Breast epithelium (tissue), 4 donors: ENCODE measurements at regions not wholly inside any gene's neighbourhood (a gene's known extent, or its start where the extent isn't known, plus 50 kb on each side); places are given as distances from the start of the nearest gene placed in this dataset.

Source experiments
- DNase-seq, 2 donors: peaks; one replicate each; pipeline ENCODE4 v3.0.0-alpha.2; 2019; ENCODE audit warnings: low spot score in 2 of 2
- H3K27ac ChIP-seq, 2 donors: fragments of 200-600 bp; sonication (generic) in 1 of 2; one replicate each; pipeline ENCODE4 v1.5.1; 2016 to 2019; ENCODE audit warnings: mild to moderate bottlenecking in 1 of 2
- H3K27me3 ChIP-seq, 2 donors: fragments of 200-600 bp; sonication (generic) in 1 of 2; one replicate each; pipeline versions ENCODE4 v1.5.1 to v1.6.0; 2017 to 2019; ENCODE audit warnings: control low read depth in 1 of 2, mild to moderate bottlenecking in 1 of 2
- H3K36me3 ChIP-seq: fragments of 200-600 bp; one replicate; pipeline ENCODE4 v1.5.1; 2019
- H3K4me1 ChIP-seq, 2 donors: fragments of 200-600 bp; sonication (generic); one replicate each; pipeline ENCODE4 v1.5.1; 2016 to 2019; ENCODE audit warnings: control low read depth in 1 of 2
- H3K4me3 ChIP-seq, 3 donors: fragments of 200-600 bp; sonication (generic); 1 replicate in 2 of 3; 2 replicates in 1 of 3; pipeline ENCODE4 v1.5.1; 2016 to 2019; ENCODE audit warnings: mild to moderate bottlenecking in 3 of 3, moderate library complexity in 2 of 3
- H3K9me3 ChIP-seq, 2 donors: fragments of 200-600 bp; sonication (generic) in 1 of 2; one replicate each; pipeline ENCODE4 v1.5.1; 2016 to 2019; ENCODE audit warnings: control low read depth in 1 of 2
- CTCF ChIP-seq, 3 donors: fragments of 450-650 bp; IDR thresholded peaks; one replicate each; pipeline ENCODE4 v1.5.1; 2016 to 2017; ENCODE audit warnings: antibody characterized with exemption in 3 of 3, mild to moderate bottlenecking in 3 of 3, moderate library complexity in 3 of 3
- POLR2A ChIP-seq: fragments of 450-650 bp; IDR thresholded peaks from one replicate; pipeline ENCODE4 v1.6.1; 2016; ENCODE audit warnings: antibody characterized with exemption, mild to moderate bottlenecking, moderate library complexity
- POLR2AphosphoS5 ChIP-seq, 3 donors: sonication (generic); formaldehyde crosslinking; IDR thresholded peaks; one replicate each; pipeline ENCODE4 v1.6.1; 2017; ENCODE audit warnings: antibody characterized with exemption in 3 of 3
- intact Hi-C: fragments of 100-400 bp; cut with DNase I; formaldehyde crosslinking; loops from one replicate; pipeline ENCODE4 v1.15.1; 2023; ENCODE audit warnings: low total_unique reads

GRCh38 chr20:24289737-24290481 lies 179.5 kb upstream of the SYNDIG1 start:
- H3K36me3 ChIP-seq = no peaks in the 10 kb centered on the region
- intact Hi-C loops = no loop called here
- no peaks in the 10 kb centered on the region for H3K4me1 ChIP-seq
- no peaks in the 10 kb centered on the region for H3K9me3 ChIP-seq
- TF ChIP-seq POLR2A = no peak
- TF ChIP-seq POLR2AphosphoS5 (IDR thresholded peaks at IDR 0.05) = no peak
- TF ChIP-seq CTCF (IDR thresholded peaks at IDR 0.05) = no peak
- peaks cover 0 to 11% of the 10 kb centered on the region in 2 donors for H3K27me3 ChIP-seq
- DNase-seq = no peak
- no peak overlapping the region for H3K27ac ChIP-seq
- H3K4me3 ChIP-seq = no peak overlapping the region

GRCh38 chr20:24283186-24283585 lies 186.2 kb upstream of the SYNDIG1 start:
- intact Hi-C loops = no loop called here
- Histone ChIP-seq H3K4me3 (no peak overlapping the region), H3K27me3 (peaks cover 0 to 3% of the 10 kb centered on the region in 2 donors), H3K36me3 (no peaks in the 10 kb centered on the region), H3K9me3 (no peaks in the 10 kb centered on the region), H3K27ac (no peak overlapping the region), H3K4me1 (no peaks in the 10 kb centered on the region)
- TF ChIP-seq POLR2AphosphoS5 (IDR thresholded peaks at IDR 0.05) (no peak), POLR2A (no peak), CTCF (IDR thresholded peaks at IDR 0.05) (no peak)
- DNase-seq = no peak

- no peaks in the 10 kb centered on the region for H3K4me1 ChIP-seq
- no peak for DNase-seq
- H3K27ac ChIP-seq = no peak overlapping the region
- peaks cover 0 to 19% of the 10 kb centered on the region in 2 donors for H3K9me3 ChIP-seq
- H3K4me3 ChIP-seq = no peak overlapping the region
- peaks cover 0 to 6% of the 10 kb centered on the region in 2 donors for H3K27me3 ChIP-seq
- H3K36me3 ChIP-seq = no peaks in the 10 kb centered on the region
- intact Hi-C loops = no loop called here
- TF ChIP-seq POLR2AphosphoS5 (IDR thresholded peaks at IDR 0.05) = no peak
- no peak for TF ChIP-seq POLR2A
- no peak for TF ChIP-seq CTCF (IDR thresholded peaks at IDR 0.05)
Observed at GRCh38 chr20:24277196-24277595, 192.2 kb upstream of the SYNDIG1 start.

- intact Hi-C loops = loop anchor here (2.0 kb wide), 1 partner anchor 43 kb away; no protein-coding TSS in a partner anchor
- H3K4me1 ChIP-seq = no peaks in the 10 kb centered on the region
- H3K9me3 ChIP-seq = peaks cover 0 to 22% of the 10 kb centered on the region in 2 donors
- H3K4me3 ChIP-seq = no peak overlapping the region
- TF ChIP-seq CTCF (IDR thresholded peaks at IDR 0.05) = no peak
- no peak for TF ChIP-seq POLR2AphosphoS5 (IDR thresholded peaks at IDR 0.05)
- TF ChIP-seq POLR2A = no peak
- H3K27ac ChIP-seq = no peak overlapping the region
- peaks cover 0 to 6% of the 10 kb centered on the region in 2 donors for H3K27me3 ChIP-seq
- no peaks in the 10 kb centered on the region for H3K36me3 ChIP-seq
- no peak for DNase-seq
Observed at GRCh38 chr20:24275946-24276705, 193.3 kb upstream of the SYNDIG1 start.

GRCh38 chr20:24273251-24273650 lies 196.2 kb upstream of the SYNDIG1 start:
- H3K9me3 ChIP-seq = peaks cover 0 to 22% of the 10 kb centered on the region in 2 donors
- peaks cover 0 to 6% of the 10 kb centered on the region in 2 donors for H3K27me3 ChIP-seq
- TF ChIP-seq POLR2A = no peak
- no peak for TF ChIP-seq CTCF (IDR thresholded peaks at IDR 0.05)
- TF ChIP-seq POLR2AphosphoS5 (IDR thresholded peaks at IDR 0.05) = no peak
- intact Hi-C loops = no loop called here
- H3K4me1 ChIP-seq = no peaks in the 10 kb centered on the region
- no peak overlapping the region for H3K4me3 ChIP-seq
- no peak for DNase-seq
- H3K27ac ChIP-seq = no peak overlapping the region
- no peaks in the 10 kb centered on the region for H3K36me3 ChIP-seq
